CD4-positive, alpha-beta T cell (primary cell): ENCODE measurements at regions not wholly inside any gene's neighbourhood (a gene's known extent, or its start where the extent isn't known, plus 50 kb on each side); places are given as distances from the start of the nearest gene placed in this dataset.

Experiments used
- ATAC-seq: fragments of 200-7000 bp; cut with Tn5 transposase; one replicate; pipeline ENCODE4 v1.10.0; 2022; ENCODE audit warnings: mild to moderate bottlenecking; ENCODE audit not compliant: poor library complexity
- CTCF ChIA-PET: fragments of 350-600 bp; sonication (Branson Sonifier 250); formaldehyde crosslinking; loops from one replicate; lab custom pipeline; 2021; ENCODE audit warnings: antibody characterized with exemption, inconsistent platforms; lab: Charles Lee
- POLR2A ChIA-PET: fragments of 350-600 bp; sonication (Branson Sonifier 250); formaldehyde crosslinking; loops from one replicate; lab custom pipeline; 2021; ENCODE audit warnings: antibody characterized with exemption, inconsistent platforms; lab: Charles Lee
- DNase-seq, 14 experiments: peaks; one replicate each; pipeline ENCODE4 v3.0.0-alpha.2; 2013 to 2020; ENCODE audit warnings: mixed read lengths in 2 of 14
- H3K27ac ChIP-seq, 2 donors: one replicate each; pipeline versions ENCODE4 v1.5.1 to v1.7.0; 2013; ENCODE audit warnings: low read length in 2 of 2, low read depth in 1 of 2, mild to moderate bottlenecking in 1 of 2
- H3K27me3 ChIP-seq, 2 experiments: 1 replicate in 1 of 2; 2 replicates in 1 of 2; pipeline versions ENCODE4 v1.6.1 to v1.7.0; 2013; ENCODE audit warnings: low read length in 2 of 2, control low read depth in 1 of 2, mild to moderate bottlenecking in 1 of 2, moderate library complexity in 1 of 2; ENCODE audit not compliant: insufficient read depth in 2 of 2, control insufficient read depth in 1 of 2
- H3K36me3 ChIP-seq: one replicate; pipeline ENCODE4 v1.6.1; 2013; ENCODE audit warnings: low read length, control low read depth; ENCODE audit not compliant: insufficient read depth
- H3K4me1 ChIP-seq: one replicate; pipeline ENCODE4 v1.6.1; 2013; ENCODE audit warnings: low read length, control low read depth; ENCODE audit not compliant: insufficient read depth
- H3K4me3 ChIP-seq: one replicate; pipeline ENCODE4 v1.5.1; 2013; ENCODE audit warnings: mild to moderate bottlenecking, low read length, moderate library complexity
- H3K9me3 ChIP-seq, 2 experiments: 1 replicate in 1 of 2; 2 replicates in 1 of 2; pipeline versions ENCODE4 v1.6.1 to v1.7.0; 2013; ENCODE audit warnings: low read length in 2 of 2, mild to moderate bottlenecking in 2 of 2, control low read depth in 1 of 2, moderate library complexity in 1 of 2; ENCODE audit not compliant: control insufficient read depth in 1 of 2, insufficient read depth in 1 of 2
- H3K27ac Mint-ChIP-seq: one replicate; pipeline ENCODE4 v1.8.0; 2020; ENCODE audit warnings: mixed read lengths
- H3K27me3 Mint-ChIP-seq: one replicate; pipeline ENCODE4 v1.8.0; 2021; ENCODE audit warnings: mixed read lengths
- H3K36me3 Mint-ChIP-seq: one replicate; pipeline ENCODE4 v1.8.0; 2021; ENCODE audit warnings: low read depth, mixed read lengths
- H3K4me1 Mint-ChIP-seq: one replicate; pipeline ENCODE4 v1.8.0; 2021; ENCODE audit warnings: low read depth, mixed read lengths
- H3K4me3 Mint-ChIP-seq: one replicate; pipeline ENCODE4 v1.8.0; 2020; ENCODE audit warnings: mild to moderate bottlenecking, mixed read lengths
- H3K9me3 Mint-ChIP-seq: one replicate; pipeline ENCODE4 v1.8.0; 2020; ENCODE audit warnings: mixed read lengths
- intact Hi-C, 2 experiments: fragments of 100-400 bp; cut with DNase I in 1 of 2; cut with micrococcal nuclease in 1 of 2; formaldehyde crosslinking; loops; one replicate each; pipeline versions ENCODE4 v1.15.1 to v1.9.0; 2023 to 2025; cut with DNase I, micrococcal nuclease
- TF ChIP-seq, protein P1 (sequence below): fragments of 200-600 bp; IDR thresholded peaks from one replicate; pipeline ENCODE4 v1.8.0; 2022; ENCODE audit warnings: antibody characterized with exemption, mild to moderate bottlenecking

DNA sequence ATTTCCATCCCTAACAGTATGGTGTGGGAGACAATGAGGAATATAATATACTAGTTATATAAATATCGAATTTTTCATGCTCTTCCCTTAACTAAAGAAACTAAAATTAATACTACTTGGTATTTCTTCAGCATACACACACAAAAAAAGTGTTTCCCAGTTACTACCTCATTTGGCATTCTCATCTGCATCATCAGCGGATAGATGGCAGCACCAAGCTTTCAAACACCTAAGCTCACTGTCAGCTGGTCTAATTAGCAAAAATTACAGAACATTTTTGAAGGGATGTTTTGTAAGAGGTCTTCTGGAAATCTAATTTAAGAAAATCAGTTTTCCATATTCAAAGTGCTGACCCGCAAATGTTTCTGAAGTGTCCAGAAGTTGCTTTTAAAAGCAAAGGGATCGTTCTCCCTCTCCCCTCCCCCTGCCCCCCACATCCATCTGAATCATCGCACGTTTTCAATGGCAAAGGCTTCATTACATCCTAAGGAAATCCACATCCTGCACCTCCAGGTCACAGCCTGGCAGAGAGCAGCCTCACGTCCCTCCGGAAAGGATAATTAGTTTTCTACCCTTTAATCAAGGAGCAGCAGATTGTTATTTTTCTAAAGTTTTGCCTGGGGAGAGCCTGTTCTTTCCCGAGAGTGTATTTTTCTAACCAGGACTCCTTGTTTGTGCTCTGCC, 86.1 kb upstream of the SPATA12 start:
- Mint-ChIP-seq H3K27ac (no peak overlapping the region), H3K4me1 (no peaks in the 10 kb centered on the region), H3K9me3 (no peaks in the 10 kb centered on the region), H3K36me3 (no peaks in the 10 kb centered on the region), H3K27me3 (no peaks in the 10 kb centered on the region), H3K4me3 (no peak overlapping the region)
- ChIA-PET CTCF (no interaction called here), POLR2A (no interaction called here)
- Histone ChIP-seq H3K4me3 (no peak overlapping the region), H3K27me3 (no peaks in the 10 kb centered on the region), H3K27ac (no peak overlapping the region), H3K36me3 (no peaks in the 10 kb centered on the region), H3K9me3 (no peaks in the 10 kb centered on the region), H3K4me1 (no peaks in the 10 kb centered on the region)
- no peak for ATAC-seq
- TF ChIP-seq, protein P1, sequence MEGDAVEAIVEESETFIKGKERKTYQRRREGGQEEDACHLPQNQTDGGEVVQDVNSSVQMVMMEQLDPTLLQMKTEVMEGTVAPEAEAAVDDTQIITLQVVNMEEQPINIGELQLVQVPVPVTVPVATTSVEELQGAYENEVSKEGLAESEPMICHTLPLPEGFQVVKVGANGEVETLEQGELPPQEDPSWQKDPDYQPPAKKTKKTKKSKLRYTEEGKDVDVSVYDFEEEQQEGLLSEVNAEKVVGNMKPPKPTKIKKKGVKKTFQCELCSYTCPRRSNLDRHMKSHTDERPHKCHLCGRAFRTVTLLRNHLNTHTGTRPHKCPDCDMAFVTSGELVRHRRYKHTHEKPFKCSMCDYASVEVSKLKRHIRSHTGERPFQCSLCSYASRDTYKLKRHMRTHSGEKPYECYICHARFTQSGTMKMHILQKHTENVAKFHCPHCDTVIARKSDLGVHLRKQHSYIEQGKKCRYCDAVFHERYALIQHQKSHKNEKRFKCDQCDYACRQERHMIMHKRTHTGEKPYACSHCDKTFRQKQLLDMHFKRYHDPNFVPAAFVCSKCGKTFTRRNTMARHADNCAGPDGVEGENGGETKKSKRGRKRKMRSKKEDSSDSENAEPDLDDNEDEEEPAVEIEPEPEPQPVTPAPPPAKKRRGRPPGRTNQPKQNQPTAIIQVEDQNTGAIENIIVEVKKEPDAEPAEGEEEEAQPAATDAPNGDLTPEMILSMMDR: no peak
- intact Hi-C loops: no loop called here
- DNase-seq: no peak

DNA sequence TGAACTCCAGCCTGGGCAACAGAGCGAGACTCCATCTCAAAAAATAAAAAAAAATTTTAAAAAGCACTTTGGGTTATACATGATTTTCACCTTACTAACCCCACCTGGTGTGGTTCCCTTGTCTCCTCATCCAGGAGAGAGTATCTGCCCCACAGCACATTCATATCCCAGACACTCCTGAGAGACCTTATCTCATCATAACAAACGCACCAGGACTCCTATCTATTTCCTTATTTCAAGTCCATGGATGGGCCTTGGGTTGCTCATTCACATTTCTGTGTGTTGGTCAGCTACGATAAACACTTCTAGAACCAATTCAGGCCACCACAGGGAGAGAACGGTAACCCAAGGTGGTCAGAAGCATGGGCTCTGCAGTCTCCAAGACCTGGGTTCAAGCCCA, 88.6 kb upstream of the SPATA12 start:
- ChIA-PET CTCF (no interaction called here), POLR2A (no interaction called here)
- Histone ChIP-seq H3K4me3 (no peak overlapping the region), H3K27ac (no peak overlapping the region), H3K36me3 (no peaks in the 10 kb centered on the region), H3K4me1 (no peaks in the 10 kb centered on the region), H3K27me3 (no peaks in the 10 kb centered on the region), H3K9me3 (no peaks in the 10 kb centered on the region)
- ATAC-seq (no peak), DNase-seq (no peak)
- Mint-ChIP-seq H3K4me3 (no peak overlapping the region), H3K36me3 (no peaks in the 10 kb centered on the region), H3K4me1 (no peaks in the 10 kb centered on the region), H3K27me3 (no peaks in the 10 kb centered on the region), H3K9me3 (no peaks in the 10 kb centered on the region), H3K27ac (no peak overlapping the region)
- TF ChIP-seq, protein P1: no peak
- intact Hi-C loops: no loop called here

DNA sequence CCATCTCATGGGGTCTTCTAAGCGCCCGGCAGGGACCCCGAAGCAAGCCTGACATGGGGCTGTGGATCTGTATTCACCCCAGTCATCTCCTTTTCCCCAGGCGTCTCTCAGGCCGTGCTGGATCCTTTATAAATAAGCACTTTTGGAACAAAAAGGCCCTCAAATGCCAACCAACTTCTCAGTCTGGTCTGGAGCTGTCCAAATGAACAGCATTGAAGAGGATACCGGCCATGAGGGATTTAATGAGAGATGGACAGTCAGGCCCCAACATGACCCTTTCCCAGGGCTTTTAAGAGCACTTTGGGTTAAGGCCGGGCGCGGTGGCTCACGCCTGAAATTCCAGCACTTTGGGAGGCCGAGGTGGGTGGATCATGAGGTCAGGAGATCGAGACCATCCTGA, 89.2 kb upstream of the SPATA12 start:
- H3K9me3 ChIP-seq: no peaks in the 10 kb centered on the region
- Mint-ChIP-seq H3K27me3 (no peaks in the 10 kb centered on the region), H3K4me3 (no peak overlapping the region), H3K27ac (no peak overlapping the region), H3K4me1 (no peaks in the 10 kb centered on the region), H3K9me3 (no peaks in the 10 kb centered on the region), H3K36me3 (no peaks in the 10 kb centered on the region)
- POLR2A ChIA-PET: no interaction called here
- H3K27ac ChIP-seq: no peak overlapping the region
- DNase-seq (no peak), ATAC-seq (no peak)
- CTCF ChIA-PET: no interaction called here
- no peaks in the 10 kb centered on the region for H3K4me1 ChIP-seq
- H3K27me3 ChIP-seq: no peaks in the 10 kb centered on the region
- TF ChIP-seq, protein P1: no peak
- no peak overlapping the region for H3K4me3 ChIP-seq
- H3K36me3 ChIP-seq: no peaks in the 10 kb centered on the region
- intact Hi-C loops: no loop called here
